Large intestine (tissue), 3 donors: ENCODE measurements at regions not wholly inside any gene's neighbourhood (a gene's known extent, or its start where the extent isn't known, plus 50 kb on each side); places are given as distances from the start of the nearest gene placed in this dataset.

Experiments used
- DNase-seq, 2 donors: peaks; one replicate each; pipeline versions ENCODE4 v3.0.0 to v3.0.0-alpha.2; 2013
- H3K27ac ChIP-seq: one replicate; pipeline ENCODE4 v1.5.1; 2013; ENCODE audit warnings: low read length
- H3K27me3 ChIP-seq: 2 replicates; pipeline ENCODE4 v1.6.1; 2013; ENCODE audit warnings: low read length; ENCODE audit not compliant: control insufficient read depth, insufficient read depth
- H3K36me3 ChIP-seq: 2 replicates; pipeline ENCODE4 v1.6.1; 2013; ENCODE audit warnings: low read length; ENCODE audit not compliant: control insufficient read depth, insufficient read depth
- H3K4me1 ChIP-seq: one replicate; pipeline ENCODE4 v1.6.1; 2013; ENCODE audit warnings: low read length; ENCODE audit not compliant: control insufficient read depth, insufficient read depth
- H3K4me3 ChIP-seq: one replicate; pipeline ENCODE4 v1.5.1; 2013; ENCODE audit warnings: low read length
- H3K9me3 ChIP-seq: one replicate; pipeline ENCODE4 v1.6.1; 2013; ENCODE audit warnings: mild to moderate bottlenecking, low read depth, low read length, moderate library complexity; ENCODE audit not compliant: control insufficient read depth
- WGBS: methylation state at CpG from one replicate; pipeline ENCODE4 v1.1.5; 2013; ENCODE audit warnings: low lambda C conversion rate; ENCODE audit not compliant: insufficient coverage; 5-methylcytosine and 5-hydroxymethylcytosine counted together

GRCh38 chr1:112040891-112041740 lies 51.6 kb upstream of the KCND3 start:
- H3K9me3 ChIP-seq = no peaks in the 10 kb centered on the region
- no peak overlapping the region for H3K4me3 ChIP-seq
- H3K36me3 ChIP-seq = no peaks in the 10 kb centered on the region
- 20% methylated on average over 1 of the region's 7 CpGs for WGBS
- no peaks in the 10 kb centered on the region for H3K4me1 ChIP-seq
- peak; percentile 4 to 13 for DNase-seq
- no peak overlapping the region for H3K27ac ChIP-seq
- no peaks in the 10 kb centered on the region for H3K27me3 ChIP-seq

- Histone ChIP-seq H3K27ac (no peak overlapping the region), H3K27me3 (no peaks in the 10 kb centered on the region), H3K36me3 (no peaks in the 10 kb centered on the region), H3K4me3 (no peak overlapping the region), H3K4me1 (no peaks in the 10 kb centered on the region), H3K9me3 (no peaks in the 10 kb centered on the region)
- no peak for DNase-seq
Observed at GRCh38 chr1:112043901-112044300, 54.4 kb upstream of the KCND3 start.

- H3K27me3 ChIP-seq = no peaks in the 10 kb centered on the region
- DNase-seq = no peak
- no CpG with 5 or more reads among the region's 3 CpGs for WGBS
- no peak overlapping the region for H3K4me3 ChIP-seq
- no peaks in the 10 kb centered on the region for H3K9me3 ChIP-seq
- H3K4me1 ChIP-seq = no peaks in the 10 kb centered on the region
- H3K36me3 ChIP-seq = no peaks in the 10 kb centered on the region
- no peak overlapping the region for H3K27ac ChIP-seq
Observed at GRCh38 chr1:112044745-112045144, 55.3 kb upstream of the KCND3 start.

- 69% methylated on average over 2 of the region's 2 CpGs for WGBS
- H3K4me1 ChIP-seq = no peaks in the 10 kb centered on the region
- no peaks in the 10 kb centered on the region for H3K9me3 ChIP-seq
- H3K27ac ChIP-seq = no peak overlapping the region
- DNase-seq = no peak
- H3K36me3 ChIP-seq = no peaks in the 10 kb centered on the region
- no peak overlapping the region for H3K4me3 ChIP-seq
- no peaks in the 10 kb centered on the region for H3K27me3 ChIP-seq
Observed at GRCh38 chr1:112046630-112047029, 57.2 kb upstream of the KCND3 start.

GRCh38 chr1:112048421-112048820 lies 59.0 kb upstream of the KCND3 start:
- Histone ChIP-seq H3K4me3 (no peak overlapping the region), H3K36me3 (no peaks in the 10 kb centered on the region), H3K4me1 (no peaks in the 10 kb centered on the region), H3K27ac (no peak overlapping the region), H3K9me3 (no peaks in the 10 kb centered on the region), H3K27me3 (no peaks in the 10 kb centered on the region)
- 100% methylated on average over 1 of the region's 1 CpG for WGBS
- no peak for DNase-seq

- Histone ChIP-seq H3K9me3 (no peaks in the 10 kb centered on the region), H3K4me3 (no peak overlapping the region), H3K27me3 (no peaks in the 10 kb centered on the region), H3K27ac (no peak overlapping the region), H3K4me1 (no peaks in the 10 kb centered on the region), H3K36me3 (no peaks in the 10 kb centered on the region)
- no peak for DNase-seq
- no CpG with 5 or more reads among the region's 2 CpGs for WGBS
Observed at GRCh38 chr1:112054510-112054909, 65.0 kb upstream of the KCND3 start.

- Histone ChIP-seq H3K27ac (no peak overlapping the region), H3K27me3 (no peaks in the 10 kb centered on the region), H3K36me3 (no peaks in the 10 kb centered on the region), H3K9me3 (no peaks in the 10 kb centered on the region), H3K4me3 (no peak overlapping the region), H3K4me1 (no peaks in the 10 kb centered on the region)
- DNase-seq = no peak
- 83% methylated on average over 1 of the region's 5 CpGs for WGBS
Observed at GRCh38 chr1:112056354-112056753, 66.9 kb upstream of the KCND3 start.

- no peaks in the 10 kb centered on the region for H3K36me3 ChIP-seq
- no peaks in the 10 kb centered on the region for H3K27me3 ChIP-seq
- no peaks in the 10 kb centered on the region for H3K4me1 ChIP-seq
- no peak for DNase-seq
- H3K27ac ChIP-seq = no peak overlapping the region
- H3K4me3 ChIP-seq = no peak overlapping the region
- no peaks in the 10 kb centered on the region for H3K9me3 ChIP-seq
- 100% methylated on average over 1 of the region's 5 CpGs for WGBS
Observed at GRCh38 chr1:112057736-112058135, 68.3 kb upstream of the KCND3 start.

- Histone ChIP-seq H3K4me3 (no peak overlapping the region), H3K9me3 (no peaks in the 10 kb centered on the region), H3K27me3 (no peaks in the 10 kb centered on the region), H3K36me3 (no peaks in the 10 kb centered on the region), H3K27ac (no peak overlapping the region), H3K4me1 (no peaks in the 10 kb centered on the region)
- WGBS = 60% methylated on average over 1 of the region's 7 CpGs
- DNase-seq = no peak
Observed at GRCh38 chr1:112058815-112059450, 69.5 kb upstream of the KCND3 start.

GRCh38 chr1:112059679-112060078 lies 70.2 kb upstream of the KCND3 start:
- no peak for DNase-seq
- H3K27me3 ChIP-seq = no peaks in the 10 kb centered on the region
- no CpG with 5 or more reads among the region's 6 CpGs for WGBS
- no peak overlapping the region for H3K4me3 ChIP-seq
- no peak overlapping the region for H3K27ac ChIP-seq
- no peaks in the 10 kb centered on the region for H3K4me1 ChIP-seq
- H3K36me3 ChIP-seq = no peaks in the 10 kb centered on the region
- no peaks in the 10 kb centered on the region for H3K9me3 ChIP-seq

- no CpG with 5 or more reads among the region's 1 CpG for WGBS
- Histone ChIP-seq H3K9me3 (no peaks in the 10 kb centered on the region), H3K27ac (no peak overlapping the region)
Observed at GRCh38 chr1:112060261-112060660, 70.8 kb upstream of the KCND3 start.

More at GRCh38 chr1:112060261-112060660, 70.8 kb upstream of the KCND3 start:
- Histone ChIP-seq H3K4me3 (no peak overlapping the region), H3K27me3 (no peaks in the 10 kb centered on the region), H3K4me1 (no peaks in the 10 kb centered on the region), H3K36me3 (no peaks in the 10 kb centered on the region)
- no peak for DNase-seq
